IPS-NIHi11 (cell line): ENCODE measurements at regions not wholly inside any gene's neighbourhood (a gene's known extent, or its start where the extent isn't known, plus 50 kb on each side); places are given as distances from the start of the nearest gene placed in this dataset.

Experiments
- DNase-seq: peaks from one replicate; pipeline ENCODE4 v3.0.0; 2012; ENCODE audit warnings: mixed read lengths, low spot score

DNA sequence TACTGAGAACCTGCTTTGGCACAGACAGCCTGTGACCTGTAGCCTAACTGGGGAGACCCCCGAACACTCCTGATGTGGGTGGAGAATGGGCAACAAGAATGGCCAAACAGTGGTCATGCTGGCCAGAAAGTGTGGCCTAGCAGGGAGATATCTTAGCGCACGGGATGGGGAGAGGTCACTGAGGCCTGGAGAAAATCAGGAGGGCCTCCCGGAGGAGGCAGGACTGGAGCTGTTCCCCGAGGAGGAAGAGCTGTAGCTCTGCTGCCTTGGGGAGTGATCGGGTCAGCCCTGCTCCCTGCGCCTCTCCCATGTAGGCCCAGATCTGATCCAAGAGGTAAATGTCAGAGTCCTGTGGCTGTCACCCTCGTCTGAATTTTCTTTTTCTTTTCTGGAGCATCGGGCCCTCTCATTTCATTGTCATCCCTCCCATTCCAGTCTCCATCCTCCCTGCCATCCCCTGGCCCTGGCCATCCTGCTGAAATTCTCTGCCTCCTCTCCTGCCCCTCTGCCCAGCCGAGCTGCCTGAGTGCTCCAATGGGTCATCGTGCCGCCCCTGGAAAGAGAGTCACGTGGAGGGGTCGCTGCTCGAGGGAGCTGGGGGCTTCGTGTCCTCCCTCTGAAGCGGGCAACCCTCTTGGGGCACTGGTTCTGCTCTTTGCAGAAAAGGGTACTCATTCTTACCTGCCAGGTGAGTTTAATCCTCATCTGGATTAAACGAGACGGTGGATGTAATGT is 242.9 kb downstream of the HAUS1 start:
- DNase-seq: no peak

DNA sequence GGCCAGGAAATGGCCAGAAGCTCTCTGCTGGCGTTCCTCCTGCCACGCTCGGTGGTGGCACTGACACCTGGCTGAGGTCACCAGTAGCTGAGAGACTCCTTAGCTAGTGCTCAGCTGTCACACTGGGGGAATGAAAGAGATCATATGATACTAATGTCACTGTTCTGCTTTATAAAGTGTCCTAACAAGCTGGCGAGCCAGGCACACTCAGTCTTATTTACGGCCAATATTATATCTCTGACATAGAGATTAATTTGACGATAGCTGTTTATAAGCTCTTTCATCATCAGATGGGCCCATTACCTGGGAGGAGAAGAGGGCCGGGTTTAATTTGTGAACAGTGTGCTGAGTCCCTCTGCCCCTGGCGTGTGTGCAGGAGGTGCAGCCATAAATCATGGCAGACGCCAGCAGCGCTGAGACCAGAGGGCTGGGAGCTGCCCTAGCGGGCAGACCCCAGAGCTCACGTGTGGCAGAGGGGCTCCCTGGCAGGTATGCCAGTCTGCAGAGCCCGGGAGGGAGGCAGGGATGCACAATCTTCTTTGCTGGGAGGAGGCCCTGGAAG is 246.5 kb downstream of the HAUS1 start:
- no peak for DNase-seq

DNA sequence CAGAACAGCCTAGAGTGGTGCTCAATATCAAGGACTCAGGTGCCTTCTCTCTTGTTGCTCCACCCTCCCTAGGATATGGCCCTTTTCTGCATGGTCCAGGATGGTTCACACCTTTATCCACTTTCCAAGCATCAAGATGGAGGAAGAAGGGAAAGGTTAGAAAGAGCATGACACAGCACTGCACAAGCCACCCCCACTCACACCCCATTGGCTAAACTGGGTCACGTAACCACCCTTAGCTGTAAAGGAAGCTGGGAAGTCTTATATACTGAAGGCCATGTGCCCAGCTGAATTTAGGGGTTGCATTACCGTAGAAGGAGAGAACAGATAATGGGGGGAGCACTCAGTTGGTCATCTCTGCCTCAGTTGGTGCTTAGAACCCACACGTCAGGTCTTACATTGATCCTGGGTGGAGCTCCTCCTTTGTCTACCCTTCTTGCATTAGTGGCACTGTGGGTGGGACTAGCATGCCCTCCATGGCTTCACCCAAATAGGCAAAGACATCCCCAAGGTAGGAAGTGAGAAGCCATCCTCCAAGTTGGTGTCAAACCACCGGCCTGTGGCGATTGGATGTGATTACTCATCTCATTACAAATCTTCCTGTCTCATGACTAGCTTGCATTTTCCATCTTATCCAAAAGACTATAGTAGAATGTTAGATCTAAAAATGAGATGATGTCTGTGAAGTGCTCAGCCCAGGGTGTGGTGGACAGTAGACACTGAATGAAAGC is 248.5 kb downstream of the HAUS1 start:
- DNase-seq: no peak

DNA sequence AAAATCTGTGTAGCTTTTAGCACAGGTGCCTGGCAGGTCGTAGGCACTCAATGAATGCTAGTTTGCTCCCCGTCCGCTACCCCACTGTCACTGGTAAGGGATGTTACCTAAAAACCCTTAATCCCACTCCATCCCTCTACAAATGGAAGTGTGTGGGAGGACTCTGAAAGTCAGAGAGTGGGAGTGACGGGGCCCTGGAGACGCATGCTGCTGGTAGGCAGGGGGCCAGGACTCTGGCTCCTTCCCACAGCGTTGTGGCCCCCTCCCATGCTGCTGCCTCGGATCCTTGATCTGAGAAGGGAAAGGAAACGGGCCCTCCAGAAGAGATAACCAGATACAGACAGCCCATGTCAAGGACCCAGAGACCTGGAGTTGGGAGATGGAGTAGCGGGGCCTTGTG is 249.3 kb downstream of the HAUS1 start:
- DNase-seq: no peak

DNA sequence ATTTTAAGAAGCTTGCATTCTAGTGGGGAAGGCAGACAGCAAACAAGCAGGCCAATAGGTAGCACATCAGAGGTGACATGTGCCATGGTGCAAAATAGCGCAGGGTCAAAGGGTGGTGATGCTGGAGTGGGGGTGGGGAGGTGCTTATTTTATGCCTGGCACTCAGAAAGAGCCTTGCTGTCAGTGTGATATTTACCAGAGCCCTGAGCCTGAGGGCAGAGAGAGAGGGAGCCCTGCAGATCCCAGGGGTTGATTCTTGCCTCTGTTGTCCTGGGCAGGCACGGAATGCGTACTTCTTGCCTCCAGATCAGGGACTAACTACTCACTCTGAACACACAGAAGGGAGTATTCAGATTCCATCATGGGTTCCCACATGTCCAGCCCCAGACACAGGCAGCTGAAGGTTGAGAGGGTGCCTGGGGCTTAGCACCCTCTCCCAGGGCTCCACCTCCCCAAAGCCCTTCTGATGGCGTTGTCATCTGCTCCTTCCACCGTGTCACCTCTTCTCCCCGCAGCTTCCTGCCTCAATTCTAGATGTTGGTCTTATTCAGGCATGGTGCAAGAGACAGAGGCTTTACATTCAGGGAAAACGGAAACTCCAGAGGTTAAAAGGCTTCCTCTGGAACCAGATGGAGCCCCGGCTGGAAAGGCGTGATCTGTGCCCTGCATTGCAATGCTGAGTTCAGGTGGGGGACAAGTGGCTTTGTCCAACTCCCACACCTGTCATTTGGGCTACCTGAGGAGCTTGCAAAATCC is 252.3 kb downstream of the HAUS1 start:
- DNase-seq: no peak

DNA sequence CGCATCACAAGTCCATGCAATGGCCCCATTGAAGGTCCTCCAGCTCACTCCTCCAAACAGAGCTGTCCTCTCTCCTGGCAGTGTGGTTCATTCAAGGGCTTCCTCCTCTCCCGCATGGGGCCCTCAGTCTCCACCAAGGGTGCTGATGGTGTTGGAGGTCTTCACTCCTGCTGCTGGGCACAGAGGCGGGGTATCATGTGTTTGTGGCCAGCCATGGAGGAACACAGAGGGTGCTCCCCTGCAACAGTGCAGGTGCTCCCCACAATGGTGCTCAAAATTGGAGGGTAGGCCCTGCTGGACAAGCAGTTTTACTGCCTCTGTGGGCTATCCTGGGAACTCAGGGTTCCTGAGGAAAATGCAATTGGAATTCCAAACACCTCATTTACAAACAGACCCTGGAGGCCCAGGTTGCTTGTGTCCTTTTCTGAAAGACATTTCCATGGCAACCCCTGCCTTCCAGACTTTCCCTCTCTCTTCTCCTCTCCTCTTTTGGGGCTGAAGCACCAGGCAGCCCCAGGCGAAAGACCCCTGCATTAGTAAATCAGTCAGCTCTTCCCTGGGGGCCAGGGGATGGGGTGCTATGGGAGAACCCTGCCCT is 256.0 kb downstream of the HAUS1 start:
- peak; percentile 24 for DNase-seq

DNA sequence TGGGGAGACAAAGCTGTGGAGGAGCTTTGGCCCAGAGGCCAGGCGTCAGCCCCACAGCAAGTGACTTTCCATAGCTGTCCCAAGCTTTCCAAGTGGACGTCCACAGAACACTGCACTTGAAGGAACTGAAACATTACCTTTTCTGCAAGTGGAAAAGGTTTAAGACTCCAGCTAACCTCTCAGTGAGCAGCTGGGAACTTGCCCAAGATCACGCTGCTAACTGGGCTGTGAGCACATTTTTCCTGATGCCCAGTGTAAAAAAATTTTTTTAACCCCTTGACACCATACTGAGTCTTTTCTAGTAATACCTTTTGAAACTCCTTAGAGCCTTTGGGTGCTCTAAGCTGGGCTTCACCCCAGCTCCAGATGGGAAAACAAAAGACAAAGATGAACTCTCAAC is 256.7 kb downstream of the HAUS1 start:
- DNase-seq: no peak

DNA sequence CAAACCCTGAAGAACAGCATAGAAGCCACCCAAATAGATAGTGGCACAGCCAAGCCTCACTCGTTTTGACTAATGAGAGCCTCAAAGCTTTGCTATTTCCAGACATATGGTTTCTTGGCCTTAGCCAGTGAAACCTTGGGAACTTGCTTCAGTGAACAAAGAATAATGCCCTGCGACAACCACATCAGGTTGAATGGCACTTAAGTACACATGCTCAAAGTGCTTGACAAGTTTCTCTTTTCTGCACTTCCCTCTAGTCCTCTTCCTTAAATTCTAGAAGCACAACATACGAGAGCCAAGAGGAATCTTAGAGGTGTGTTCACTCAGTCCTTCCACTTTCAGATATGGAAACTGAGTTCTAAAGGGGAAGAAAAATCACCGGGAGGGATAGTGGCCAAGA is 258.3 kb downstream of the HAUS1 start:
- DNase-seq: no peak

DNA sequence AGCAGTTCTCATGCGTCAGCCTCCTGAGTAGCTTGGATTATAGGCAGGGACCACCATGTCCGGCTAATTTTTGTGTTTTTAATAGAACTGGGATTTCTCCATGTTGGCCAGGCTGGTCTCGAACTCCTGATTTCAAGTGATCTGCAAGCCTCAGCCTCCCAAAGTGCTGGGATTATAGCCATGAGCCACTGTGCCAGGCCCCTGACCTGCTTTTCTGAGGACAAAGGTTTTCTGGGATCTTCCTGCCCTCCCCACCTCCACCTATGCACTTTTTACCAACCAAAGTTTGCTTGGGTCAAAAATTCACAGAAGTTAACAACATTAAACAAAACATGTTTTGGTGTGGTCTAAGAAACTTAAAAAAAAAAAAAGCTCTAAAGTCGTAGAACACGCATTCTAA is 259.9 kb downstream of the HAUS1 start:
- no peak for DNase-seq

DNA sequence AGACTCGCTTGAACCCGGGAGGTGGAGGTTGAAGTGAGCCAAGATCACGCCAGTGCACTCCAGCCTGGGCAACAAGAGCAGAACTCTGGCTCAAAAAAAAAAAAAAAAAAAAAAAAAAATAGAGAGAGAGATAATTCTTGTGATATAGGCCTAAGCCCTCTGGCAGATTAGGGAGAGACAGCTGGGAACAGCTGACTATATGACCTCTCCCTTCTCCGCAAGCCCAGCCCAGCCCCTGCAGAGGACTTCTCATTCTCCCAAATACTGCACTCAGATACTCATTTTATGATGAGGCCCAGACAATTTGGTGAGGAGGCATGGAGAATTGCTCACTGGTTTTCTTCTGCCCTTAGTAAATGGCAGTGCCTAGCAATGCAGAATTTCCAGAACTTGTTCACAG is 262.0 kb downstream of the HAUS1 start:
- DNase-seq: no peak

DNA sequence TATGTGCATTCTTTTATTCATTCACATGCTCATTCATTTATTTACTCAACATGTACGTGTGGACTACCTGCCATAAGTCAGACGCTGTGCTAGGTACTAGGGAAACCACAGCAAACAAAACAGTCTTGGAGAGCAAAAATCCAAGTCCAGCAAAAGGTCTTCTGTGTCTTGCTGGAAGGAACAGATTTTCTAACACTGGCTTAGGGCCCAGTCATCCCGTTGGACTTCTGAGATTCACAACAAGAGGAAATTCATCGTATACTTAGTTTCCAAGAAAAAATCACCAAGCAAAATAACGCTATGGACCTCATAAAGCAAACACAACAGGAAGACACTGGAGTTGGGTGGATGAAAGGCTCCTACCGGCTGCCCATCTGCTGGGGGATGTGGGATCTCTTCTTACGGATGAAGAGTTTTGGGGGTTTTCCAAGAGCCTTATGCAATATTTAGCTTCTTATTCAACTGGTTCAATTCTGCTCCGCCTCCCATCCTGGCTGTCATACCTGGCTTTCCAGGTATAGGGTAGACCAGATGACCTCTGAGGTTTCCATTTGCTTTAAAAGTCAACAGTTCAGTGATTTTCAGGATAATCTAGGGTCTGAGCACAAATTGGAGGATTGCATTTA is 262.7 kb downstream of the HAUS1 start:
- no peak for DNase-seq

DNA sequence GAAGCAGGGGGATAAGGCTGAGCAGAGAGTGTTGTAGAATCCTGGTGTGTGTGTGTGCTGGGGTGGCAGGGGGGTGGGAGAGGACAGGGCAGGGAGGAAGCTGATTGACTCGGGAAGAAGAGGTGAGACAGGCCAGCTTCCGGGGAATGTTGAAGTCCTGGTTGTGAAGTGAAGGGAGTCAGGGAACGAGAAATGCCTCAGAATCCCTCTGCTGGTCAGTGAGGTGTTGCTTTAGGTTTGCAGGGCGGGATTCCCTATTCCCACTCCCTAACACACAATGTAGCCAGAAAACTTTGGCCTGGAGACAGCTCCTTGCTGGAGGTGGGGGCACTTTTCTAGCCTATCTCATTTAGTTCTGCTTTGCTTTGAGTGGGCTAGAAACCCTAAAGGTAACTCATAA is 265.1 kb downstream of the HAUS1 start:
- DNase-seq: peak; percentile 52

DNA sequence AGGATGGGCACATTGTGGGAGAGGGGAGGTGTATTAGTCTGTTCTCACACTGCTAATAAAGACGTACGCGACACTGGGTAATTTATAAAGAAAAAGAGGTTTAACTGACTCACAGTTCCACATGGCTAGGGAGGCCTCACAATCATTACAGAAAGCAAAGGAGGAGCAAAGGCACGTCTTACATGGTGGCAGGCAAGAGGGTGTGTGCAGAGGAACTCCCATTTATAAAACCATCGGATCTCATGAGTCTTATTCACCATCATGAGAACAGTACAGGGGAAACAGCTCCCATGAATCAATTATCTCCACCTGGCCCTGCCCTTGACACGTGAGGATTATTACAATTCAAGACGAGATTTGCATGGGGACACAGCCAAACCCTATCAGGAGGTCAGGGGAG is 266.7 kb downstream of the HAUS1 start:
- no peak for DNase-seq

DNA sequence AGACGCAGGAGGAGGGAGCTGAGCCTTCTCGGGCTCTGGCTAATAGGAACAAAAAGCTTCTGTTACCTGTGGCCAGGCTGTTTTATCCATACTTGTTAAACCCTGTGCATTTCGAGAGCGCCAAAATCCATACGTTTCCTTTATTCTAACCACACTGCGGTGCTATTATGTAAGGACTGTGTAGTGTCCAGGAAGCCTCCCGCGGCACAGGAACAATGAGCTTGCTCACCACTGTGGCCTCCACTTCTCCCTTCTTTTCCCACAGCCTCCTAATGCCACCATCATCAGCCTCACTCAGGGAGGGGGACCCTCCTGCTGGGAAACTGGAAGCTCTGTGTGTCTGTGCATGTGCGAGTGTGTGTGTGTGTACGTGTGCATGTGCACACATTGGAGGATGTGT is 268.5 kb downstream of the HAUS1 start:
- no peak for DNase-seq

DNA sequence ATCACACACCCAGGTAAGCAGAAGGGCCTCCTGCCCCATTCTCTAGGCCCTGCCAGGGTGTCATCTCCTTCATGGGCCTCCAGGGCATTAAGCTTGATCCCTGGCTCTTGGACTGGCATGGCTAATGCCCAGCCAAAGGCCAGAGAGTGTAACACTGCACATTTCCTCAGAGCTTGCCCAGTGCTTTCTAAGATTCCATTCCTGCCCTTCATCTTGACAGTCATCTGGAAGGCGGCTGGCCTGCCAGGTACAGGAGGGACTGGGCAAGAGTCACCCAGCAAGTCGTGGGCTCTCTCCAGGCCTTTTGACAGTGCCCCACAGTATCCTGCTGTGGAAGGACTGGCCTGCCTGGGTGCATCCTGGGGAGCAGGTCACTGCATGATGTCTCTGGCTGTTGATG is 268.9 kb downstream of the HAUS1 start:
- DNase-seq: no peak

DNA sequence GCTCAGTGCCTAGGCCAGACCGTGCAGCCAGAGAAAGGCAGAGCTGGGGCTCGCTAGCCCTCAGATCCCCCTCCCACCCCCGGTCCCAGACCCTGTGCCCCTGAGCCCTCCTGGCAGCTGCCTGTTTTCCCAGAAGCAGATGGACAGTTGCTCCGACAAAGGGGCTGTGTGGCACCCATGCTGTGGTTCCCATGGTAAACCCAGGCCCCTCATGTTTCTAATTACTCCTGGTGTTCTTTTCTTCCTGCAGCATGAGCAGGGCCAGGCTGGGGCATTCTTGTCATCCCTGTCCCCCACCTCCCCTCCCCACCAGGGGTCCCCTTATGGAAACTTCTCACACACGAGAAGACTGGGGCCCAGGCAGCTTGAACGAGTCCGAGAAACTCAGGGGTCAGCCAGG is 269.6 kb downstream of the HAUS1 start:
- no peak for DNase-seq

DNA sequence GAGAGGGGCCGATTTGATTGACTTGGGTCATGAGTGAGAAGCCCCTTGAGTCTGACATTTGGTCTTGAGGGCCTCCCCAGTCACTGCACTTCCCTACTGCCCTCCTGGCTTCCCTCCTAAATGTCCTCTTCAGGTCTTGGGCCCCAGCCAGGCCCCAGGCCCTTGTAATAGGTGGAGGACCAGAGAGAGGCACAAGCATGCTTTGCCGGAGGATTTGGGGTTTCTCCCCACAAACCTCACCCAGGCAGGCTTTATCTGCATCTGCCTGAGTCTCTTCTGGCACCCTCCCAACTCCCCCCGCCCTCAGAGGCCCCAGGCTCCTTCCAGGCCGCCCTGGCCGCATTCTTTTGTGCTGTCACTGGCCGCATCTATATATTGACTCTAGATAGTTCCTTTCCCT is 270.7 kb downstream of the HAUS1 start:
- DNase-seq: peak; percentile 19

DNA sequence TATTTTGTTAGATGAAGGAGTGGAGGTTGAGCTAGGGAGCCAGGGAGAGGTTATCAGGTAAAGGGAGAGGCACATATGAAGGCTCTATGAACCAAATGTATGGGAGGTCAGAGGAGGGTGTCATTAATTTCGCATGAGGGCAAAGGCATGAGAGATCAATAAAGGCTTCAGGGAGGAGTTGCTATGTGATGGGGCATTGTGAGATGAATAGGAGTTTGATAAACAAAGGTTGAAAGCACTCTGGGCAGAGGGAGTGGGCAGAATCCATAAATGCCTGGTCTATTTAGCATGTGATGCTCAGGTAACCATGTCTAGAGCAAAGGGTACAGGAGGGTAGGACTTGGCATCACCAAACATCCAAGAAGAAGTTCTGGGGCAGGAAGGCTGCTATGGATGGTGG is 273.4 kb downstream of the HAUS1 start:
- DNase-seq: no peak

DNA sequence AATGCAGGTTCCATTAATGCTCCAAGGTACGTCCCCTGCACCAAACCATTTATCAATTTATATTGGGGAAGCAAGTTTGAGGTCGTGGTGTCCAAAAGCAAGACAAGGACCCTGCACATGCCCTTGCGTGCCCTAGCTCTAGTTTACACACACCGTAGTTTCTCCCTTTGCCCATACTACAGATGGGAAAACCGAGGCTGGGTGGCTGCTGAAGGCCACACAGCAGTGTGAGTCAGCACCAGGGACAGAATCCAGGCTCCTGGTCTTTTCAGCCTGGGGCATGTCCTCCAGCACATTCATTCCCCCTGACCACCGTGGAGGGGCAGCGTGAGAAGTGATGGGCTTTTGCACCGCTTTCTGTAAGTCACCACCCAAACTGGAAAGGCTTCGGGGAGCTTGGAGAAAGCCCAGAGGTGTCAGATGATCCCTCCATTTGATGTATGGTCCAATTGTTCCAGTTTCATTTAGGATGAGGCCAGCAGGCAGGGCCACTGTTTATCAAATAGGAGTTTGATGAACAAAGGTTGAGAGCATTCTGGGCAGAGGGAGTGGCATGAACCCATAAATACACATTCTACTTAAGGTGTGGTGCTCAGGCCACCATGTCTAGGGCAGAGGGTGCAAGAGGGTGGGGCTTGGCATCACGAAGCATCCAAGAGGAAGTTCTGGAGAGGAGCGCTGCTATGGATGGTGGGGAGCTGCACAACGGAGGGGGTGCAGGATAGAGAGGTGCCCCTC is 274.1 kb downstream of the HAUS1 start:
- DNase-seq: no peak

DNA sequence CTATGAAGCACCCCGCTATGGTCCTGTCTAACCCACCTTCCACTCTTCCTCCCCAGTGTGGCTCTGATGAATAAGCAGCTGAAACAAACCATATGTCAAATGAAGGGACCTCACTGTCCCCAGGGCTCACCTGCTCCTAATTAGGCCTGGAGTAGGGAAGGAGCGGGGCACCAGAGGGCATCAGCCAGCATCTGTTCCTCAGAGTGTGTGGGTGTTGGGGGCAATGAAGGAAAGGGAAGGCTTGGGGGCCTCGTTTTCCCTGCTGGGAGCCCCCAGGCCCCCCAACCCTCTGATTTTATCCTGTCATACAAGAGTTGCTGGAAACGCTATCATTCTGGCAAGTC is 274.7 kb downstream of the HAUS1 start:
- no peak for DNase-seq

DNA sequence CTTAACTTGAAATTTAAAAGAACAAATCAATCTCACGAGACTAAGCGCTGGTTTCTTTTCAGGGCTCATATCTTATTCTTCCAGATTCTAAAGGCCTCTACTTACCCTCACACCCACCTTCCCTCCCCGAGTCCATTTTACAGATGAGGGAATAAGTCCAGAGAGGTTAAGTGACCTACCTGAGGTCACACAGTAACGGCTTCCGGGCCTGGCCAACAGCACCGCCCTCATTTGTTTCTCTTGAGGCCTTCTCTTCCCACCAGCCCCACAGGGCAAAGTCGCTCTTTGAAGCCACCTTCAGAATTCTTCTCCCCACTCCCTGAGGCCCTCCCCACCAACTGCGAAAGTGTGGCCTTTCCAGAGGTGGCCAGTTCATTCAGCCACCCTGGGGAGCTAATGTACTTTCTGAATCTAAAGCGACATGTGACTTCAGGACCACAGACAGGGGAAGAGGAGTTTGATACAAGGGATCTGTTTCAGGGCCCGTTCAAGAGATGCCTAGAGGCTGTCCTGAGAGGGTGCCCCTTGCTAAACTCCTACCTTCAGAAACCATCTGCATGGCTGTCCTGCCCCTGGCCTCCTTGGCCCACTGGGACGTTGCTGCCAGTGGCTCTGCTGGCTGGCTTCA is 275.3 kb downstream of the HAUS1 start:
- no peak for DNase-seq
